ENCODE measurements at regions not wholly inside any gene's neighbourhood (a gene's known extent, or its start where the extent isn't known, plus 50 kb on each side); places are given as distances from the start of the nearest gene placed in this dataset.

DNA sequence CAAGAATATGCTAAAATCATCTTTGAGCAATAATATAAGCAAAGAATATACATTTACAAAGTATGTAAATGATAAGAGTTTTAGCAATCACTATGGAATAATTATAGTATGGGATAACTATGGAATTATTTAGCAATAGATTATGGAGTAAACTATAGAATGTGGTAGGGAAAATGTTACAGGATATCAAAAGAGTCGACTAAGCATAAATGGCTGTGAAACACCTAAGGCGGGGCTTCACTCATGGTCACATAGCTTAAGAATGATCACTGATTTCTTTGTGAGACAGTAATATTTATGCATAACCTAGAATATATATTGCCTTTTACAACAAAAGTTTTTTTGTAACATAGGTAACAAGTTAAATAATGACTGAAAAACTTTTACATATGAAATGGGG, 2049.7 kb downstream of the ARAP2 start:
- TF ChIP-seq, protein P1, sequence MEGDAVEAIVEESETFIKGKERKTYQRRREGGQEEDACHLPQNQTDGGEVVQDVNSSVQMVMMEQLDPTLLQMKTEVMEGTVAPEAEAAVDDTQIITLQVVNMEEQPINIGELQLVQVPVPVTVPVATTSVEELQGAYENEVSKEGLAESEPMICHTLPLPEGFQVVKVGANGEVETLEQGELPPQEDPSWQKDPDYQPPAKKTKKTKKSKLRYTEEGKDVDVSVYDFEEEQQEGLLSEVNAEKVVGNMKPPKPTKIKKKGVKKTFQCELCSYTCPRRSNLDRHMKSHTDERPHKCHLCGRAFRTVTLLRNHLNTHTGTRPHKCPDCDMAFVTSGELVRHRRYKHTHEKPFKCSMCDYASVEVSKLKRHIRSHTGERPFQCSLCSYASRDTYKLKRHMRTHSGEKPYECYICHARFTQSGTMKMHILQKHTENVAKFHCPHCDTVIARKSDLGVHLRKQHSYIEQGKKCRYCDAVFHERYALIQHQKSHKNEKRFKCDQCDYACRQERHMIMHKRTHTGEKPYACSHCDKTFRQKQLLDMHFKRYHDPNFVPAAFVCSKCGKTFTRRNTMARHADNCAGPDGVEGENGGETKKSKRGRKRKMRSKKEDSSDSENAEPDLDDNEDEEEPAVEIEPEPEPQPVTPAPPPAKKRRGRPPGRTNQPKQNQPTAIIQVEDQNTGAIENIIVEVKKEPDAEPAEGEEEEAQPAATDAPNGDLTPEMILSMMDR (conservative IDR thresholded peaks at IDR 0.05; ENCODE audit: low read depth, low read length), result no peak
- TF ChIP-seq EZH2 (IDR thresholded peaks at IDR 0.05; ENCODE audit: low read length, unreplicated experiment) (no peak), EZH2phosphoT487 (IDR thresholded peaks at IDR 0.05; ENCODE audit: borderline replicate concordance, low read length) (no peak)
